COR-L47 (cell line): ENCODE measurements at regions not wholly inside any gene's neighbourhood (a gene's known extent, or its start where the extent isn't known, plus 50 kb on each side); places are given as distances from the start of the nearest gene placed in this dataset.

ENCODE experiments used
- DNase-seq: peaks from one replicate; lab custom pipeline; 2025; lab: John Stamatoyannopoulos, UW

DNA sequence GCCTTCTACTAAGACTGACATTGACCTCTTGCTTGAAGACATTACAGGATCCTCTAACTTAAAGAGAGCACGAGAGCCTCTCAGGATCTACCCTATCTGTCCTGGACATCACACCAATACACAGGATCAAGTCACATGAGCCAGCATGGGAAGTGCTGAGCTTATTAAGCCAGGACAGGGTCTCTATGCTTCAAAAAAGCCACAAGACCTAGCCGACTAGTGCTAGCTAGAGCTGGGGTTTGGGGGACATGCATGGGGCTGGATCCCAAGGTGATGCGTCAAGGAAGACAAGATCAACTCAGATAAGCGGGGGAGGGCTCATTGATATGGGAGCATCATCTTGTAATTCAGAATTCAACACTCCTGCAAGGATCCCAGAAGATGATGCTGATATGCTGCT is 167.2 kb upstream of the TAB2 start:
- DNase-seq = no peak

DNA sequence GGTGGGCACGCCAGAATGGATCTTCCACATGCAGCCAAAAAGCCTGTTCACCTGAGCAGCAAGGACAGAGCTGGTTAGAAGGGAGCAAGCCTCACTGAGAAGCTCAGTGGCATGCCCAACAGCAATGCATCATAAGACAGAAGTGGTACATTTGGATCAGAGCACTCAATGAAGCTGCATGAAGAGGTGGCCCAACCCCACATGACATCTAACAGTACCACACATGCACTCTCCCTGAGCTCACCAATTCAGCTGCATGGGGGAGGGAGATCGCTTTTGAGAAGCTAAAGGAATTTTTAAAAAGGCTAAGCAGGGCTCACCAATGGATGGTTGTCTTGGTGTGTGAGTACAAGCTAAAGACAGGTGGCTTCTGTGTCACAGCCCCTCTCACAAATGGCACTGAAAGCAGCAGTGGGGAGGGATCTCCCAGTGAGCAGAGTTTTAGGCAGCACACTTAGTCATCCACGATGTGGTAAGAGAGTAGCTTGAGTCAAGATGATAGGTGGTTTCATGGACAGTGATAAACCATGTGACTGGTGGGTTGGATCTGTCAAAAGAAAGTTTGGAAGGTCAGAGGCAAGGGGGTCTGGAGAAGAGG is 166.6 kb upstream of the TAB2 start:
- no peak for DNase-seq

DNA sequence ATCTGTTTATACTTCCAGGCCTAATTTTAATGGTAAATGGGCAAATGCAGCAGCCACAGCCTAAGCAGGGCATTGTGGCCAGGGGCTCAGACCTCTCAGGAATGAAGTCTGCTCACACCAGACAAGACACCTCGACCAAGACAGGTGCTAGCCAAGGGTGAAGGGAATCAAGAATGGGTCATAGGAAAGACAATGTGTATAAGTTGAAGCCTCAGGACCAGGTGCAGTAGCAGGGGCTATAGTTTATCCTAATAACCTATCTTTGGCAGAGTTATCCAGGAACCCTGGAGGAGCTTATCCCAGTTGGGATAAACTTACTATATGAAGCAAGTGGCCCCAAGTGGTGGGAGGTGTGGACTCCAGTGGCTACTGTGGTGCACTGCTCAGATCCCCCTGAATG is 165.0 kb upstream of the TAB2 start:
- DNase-seq = no peak

DNA sequence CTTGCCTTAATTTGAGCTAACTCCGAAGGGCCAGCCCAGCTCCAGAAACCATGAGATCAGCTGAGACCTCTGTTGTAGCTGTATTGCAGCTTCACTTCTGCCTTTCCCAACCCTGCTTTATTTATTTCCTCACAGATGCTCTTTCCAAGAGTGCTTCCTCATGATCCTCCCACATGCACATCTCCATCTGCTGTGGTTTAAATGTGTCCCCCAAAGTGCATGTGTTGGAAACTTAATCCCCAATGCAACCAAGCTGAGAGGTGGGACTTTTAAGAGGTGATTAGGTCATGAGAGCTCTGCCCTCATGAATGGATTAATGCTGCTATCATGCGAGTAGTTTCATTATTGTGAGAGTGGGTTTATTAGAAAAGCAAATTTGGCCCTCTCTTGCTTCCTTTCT is 164.4 kb upstream of the TAB2 start:
- no peak for DNase-seq

DNA sequence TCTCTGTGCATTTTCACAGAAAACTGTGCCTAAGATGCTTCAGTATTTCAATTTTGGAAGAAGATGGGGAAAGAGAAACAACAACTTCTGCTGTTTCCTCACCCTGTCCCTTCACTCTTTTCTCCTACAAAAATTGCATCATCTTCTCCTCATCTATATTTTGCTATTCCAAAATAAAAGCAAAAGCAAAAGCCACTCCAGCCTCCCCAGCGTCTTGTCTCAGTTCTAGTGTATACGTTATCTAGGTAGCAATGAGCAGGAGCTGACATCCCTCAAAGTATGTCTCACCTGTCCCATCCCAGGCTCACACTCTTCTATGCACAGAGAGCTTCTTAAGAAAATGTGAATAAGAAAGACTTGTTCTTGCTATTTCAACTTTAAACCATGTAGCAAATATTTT is 163.8 kb upstream of the TAB2 start:
- no peak for DNase-seq

DNA sequence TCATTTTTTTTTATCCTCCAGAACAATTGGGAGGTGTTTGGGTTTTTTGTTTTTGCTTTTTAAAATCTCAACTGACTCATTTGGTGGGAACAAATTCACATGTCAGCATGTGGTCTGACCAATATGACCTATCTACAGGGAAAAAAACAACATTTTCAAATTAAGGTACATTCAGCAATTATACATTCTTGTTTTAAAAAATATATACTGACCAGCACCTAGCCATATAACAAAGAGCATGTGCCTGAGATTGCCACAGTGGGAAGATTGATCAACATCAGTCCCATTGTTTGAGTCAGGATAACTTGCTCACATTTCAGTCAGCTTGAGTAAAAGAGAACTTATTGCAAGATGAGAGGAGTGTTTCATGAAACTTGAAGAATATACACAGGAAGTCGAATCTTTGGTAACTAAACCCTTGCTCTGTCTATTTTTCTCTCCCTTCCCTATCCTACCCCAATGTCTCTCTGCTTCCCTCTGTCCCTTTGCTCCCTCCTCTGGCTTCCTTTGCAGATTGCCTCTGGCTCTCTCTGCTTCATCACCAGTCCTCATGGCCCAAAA is 163.2 kb upstream of the TAB2 start:
- no peak for DNase-seq

DNA sequence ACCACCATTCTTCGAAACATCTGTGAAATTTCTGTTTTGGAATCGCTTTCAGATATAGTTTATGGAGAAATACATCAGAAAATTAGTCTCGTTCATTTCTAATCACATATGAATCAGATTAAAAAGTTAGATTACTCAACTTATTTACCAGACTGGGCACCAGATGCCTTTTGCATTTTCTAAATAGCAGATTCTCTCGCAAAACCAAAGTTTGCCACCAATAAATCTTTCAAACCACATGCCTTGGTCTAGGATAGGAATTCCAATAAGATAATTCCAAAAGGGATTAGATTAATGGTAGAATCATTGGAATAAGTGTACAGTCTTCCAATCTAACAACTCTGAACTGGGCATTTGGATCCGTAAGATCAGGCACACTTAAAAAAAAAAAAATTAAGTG is 160.4 kb upstream of the TAB2 start:
- DNase-seq = no peak

DNA sequence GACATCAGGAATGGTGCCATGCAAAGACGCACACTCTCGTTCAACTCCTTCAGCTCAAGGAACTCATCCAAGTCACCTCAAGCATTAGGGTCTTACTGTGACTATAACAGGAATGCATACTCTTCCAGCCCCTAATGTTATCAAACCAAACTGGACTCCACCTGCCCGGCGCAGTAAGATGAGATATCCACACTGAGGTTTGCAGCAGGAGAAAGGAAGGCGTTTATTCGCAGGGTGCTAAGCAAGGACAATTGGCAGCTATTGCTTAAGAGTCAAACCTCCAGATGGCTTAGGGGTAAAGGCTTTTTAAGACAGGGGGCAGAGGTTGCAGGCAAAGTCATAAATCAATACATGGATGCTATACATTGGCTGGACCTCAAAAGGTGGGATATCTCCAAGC is 159.4 kb upstream of the TAB2 start:
- no peak for DNase-seq

DNA sequence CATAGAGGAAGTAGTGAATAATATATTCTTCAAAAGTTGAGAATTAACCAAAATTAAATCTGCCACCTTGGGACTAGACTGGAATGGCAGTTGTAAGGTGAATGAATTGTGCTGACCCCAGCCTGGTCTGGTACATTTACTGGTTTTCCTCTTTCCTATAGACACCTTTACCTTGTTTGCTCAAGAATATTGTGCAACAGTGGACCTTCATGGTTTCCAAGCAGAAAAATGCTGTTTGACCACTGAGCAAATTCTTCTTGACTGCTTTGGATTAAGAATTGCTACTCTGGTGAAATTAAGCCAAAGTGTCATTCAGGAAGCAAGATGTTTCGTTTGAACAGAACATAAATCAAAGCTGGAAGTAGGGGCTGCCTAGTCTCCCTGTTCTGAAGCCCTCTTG is 156.6 kb upstream of the TAB2 start:
- no peak for DNase-seq

DNA sequence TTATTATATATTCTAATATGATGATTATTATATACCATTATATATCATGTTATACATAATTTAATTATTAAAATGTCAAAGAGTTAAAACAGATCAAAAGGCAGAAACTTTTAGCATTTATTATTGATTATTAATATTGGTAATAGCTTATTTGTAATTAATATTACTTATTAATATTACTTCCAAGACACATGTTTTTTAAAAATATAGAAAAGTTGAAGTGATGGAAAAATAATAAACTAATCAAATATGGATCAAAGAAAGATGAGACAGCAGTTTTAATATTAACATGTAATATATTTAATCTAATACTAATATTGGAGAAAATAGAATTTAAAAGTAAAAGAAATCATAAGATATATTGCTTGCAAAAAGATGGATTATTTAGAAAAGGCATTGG is 154.6 kb upstream of the TAB2 start:
- DNase-seq = no peak

DNA sequence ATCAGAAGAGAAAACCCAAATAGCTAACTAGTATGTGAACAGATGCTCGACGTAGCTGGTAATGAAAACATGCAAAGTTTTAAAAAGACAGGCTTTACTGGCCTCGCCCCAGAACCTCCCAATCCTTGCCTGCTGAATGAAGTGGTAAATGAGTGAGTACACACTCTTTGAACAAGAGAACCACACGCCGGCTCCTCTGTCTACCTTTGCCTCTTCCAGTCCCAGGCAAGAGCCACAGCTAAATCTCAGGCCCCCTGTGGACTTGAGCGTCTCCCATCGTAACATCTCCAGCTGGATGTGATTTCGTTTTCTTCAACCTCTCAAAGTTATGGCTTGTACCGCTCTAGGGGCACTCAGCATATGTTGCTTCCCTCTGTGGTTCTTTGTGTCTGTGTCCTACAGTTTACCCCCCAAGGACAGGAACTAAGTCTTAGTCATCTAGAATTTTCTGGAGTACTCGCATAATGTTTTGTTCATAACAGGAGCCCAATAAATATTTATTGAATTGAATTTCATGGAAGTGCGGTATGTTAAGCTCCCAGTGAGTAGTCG is 153.2 kb upstream of the TAB2 start:
- no peak for DNase-seq

DNA sequence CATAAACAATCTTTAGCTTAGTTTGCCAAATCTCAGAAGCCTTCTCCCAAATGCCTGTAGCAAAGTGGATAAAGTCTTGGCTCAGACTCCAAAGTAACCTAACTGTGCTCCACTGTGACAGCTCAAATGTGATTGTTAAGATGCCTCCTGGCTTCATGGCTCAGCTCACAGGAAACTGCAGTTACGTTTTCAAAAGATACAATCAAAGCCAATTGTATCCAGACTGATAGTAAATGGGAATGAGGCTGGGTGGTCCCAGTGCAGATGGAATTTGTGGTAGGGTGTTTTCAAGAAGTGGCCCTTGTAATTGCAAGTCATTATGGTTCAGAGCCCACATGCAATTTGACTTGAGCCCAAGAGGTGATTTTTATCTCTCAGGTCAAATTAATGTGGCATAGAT is 151.2 kb upstream of the TAB2 start:
- peak; percentile 4 for DNase-seq

DNA sequence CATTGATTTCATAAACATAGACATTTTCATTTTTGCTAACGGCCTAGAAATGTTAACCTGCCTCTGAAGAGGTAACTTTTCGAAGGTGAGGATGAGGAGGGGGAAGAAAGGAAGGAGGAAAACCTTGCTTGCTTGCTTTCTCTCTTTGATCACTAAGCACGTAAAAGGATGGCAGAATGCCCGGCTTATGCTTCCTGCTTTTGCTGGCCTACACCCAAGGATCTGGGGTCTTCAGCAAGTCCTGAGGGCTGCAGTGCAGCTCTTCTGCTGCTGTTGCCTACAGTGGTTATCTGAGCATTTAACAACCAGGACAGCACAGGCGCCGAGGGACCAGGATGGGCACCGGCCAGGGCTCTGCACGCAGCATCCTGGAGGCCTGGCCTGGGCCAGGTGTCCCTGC is 150.8 kb upstream of the TAB2 start:
- DNase-seq = no peak

DNA sequence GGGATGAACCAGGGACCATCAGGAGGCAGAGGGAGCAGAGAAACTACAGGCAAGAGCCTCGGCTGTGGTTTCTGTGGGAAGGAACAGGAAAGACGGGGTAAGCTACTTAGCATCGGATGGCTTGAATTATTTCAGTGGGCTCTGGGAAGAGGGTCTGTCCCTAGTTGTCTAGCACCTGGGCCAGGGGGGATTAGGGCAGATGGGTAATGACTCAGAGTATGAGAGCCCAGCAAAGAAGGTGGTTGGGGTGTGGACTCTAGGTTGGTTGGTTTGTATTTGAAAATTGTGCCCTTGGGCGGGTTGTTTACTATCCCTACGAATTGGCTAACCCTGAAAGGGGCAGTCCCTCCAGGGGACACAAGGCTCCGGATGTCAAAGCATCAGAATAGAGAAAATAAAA is 148.5 kb upstream of the TAB2 start:
- no peak for DNase-seq

DNA sequence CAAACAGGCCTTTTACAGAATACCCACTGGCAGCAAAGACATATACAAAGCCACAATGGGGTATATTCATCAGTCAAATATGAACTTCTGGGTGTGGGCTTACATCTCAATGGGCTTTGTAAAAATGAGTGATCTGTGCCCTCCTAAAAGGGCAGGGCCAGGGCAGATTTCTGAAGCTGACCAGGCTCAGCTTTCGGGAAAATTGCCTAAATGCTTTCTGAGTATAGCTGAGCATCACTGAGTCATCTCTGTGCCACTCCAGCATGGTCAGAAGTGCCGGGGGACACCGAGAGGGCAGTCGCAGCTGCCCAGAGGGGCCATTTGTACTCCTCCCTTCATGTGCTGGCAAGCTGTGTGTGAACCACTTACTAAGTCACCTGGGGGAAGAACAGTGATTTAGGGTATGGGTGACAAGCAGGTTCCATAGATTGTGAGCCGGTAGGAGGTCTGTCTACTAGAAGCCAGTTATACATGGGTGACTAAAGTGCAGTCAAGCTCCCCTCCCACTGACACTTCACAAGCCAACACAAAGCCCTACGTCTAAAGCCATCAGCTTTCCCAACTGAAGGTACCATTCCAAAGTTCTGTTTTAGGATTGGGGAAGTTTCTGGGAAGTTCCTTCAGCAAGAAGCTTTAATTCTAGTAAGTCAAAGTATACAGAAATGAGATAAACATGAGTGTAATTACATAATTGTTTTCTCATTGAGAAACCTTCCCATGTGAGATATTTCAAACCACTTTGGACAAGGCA is 147.6 kb upstream of the TAB2 start:
- DNase-seq = no peak

DNA sequence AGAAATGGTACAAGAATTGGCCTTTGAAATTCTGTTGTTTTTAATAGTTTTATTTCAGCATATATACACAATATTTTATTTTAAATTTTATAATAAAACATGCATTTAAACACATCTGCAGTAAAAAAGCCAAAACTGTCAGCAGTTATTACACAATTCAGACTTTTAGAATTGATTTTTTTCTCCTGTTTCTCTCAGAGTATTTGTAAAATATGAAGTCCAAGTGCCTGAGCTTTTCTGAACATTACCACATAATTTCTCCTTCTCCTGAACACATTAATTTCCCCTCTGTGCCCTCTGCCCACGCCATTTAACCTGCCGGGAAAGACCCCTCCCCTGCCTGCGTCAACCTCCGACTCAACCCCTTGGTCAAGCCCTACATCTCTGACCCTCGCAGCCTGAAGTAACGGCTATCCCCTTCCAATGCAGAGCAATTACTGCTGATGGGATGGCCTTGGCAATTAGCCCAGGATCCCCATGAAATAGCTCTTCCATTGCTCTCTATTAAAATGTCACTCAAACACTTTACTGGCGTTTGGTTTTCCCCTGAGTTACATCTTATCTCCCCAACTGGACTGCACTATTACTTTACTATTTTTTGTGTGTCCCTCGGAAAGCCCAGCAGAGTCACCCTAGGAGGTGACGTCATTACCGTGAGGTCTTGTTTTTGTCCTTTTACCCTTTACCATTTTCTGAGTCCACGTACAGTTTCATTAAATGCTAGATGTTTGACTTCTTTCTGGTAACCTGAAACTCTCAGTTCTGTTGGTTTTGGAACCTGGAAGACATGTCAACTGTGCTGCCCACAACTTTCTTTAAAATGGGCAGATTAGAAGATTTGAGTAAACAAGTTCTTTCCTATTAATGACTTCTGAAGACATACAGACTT is 146.7 kb upstream of the TAB2 start:
- peak; percentile 56 for DNase-seq

DNA sequence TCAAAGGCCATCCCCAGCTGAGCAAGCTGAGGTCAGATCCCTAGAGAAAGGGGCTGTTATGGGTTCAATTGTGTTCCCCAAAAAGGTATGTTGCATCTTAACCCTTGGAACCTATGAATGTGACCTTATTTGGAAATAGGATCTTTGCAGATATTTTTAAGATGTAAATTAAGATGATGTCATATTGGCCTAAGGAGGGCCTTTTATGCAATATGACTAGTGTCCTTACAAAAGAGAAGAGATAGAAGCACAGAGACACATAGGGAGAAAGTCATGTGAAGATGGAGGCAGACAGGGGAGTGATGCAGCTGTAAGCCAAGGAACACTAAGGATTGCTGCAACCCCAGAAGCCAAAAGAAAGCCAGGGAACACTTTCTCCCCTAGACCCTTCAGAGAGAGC is 144.3 kb upstream of the TAB2 start:
- DNase-seq = no peak

DNA sequence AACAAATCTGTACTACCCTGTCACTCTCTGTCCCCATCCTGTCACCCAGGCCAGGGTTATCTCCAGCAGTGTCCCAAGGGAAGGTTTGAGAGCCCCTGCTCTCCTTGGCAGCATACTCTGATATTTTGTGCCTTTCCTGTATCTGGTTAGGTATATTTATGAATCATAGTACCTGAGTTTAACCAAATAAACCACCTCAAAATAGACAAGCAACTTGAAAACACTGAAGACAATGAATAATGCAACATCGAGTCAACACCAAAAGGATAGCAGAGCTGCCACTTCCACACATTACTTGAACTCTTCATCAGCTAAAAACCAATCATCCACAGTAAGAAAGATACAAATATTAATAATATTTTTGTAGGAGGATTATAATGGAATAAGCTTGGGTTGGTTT is 142.6 kb upstream of the TAB2 start:
- DNase-seq = no peak

DNA sequence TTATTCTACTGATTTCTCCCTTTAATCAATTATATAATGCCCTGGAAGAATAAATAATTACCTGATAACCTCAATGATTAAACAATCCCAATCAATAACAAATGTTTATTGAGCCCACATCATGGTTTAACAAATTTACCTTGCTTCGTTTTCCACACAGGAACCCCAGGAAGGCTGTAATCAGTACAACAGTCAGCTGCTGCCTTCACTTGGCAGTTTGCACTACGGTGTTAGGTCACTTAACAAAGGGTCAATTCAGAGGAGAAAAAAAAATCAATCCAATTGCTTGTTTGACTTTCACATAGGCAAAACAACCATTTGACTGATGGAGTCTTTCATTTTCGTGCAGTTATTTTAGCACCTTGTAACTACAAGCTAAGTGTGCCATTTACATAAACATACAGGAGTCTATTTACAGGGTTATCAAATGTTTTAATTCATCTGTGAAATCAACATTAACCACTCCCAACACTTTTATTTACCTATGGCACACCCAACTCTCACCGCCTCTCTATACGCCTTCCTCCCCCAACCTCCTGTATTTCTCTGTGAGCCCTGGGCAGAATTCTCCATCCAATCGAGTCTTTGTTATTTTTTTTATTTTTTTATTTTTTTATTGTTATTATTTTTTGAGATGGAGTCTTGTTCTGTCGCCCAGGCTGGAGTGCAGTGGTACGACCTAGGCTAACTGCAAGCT is 140.4 kb upstream of the TAB2 start:
- peak; percentile 60 for DNase-seq

DNA sequence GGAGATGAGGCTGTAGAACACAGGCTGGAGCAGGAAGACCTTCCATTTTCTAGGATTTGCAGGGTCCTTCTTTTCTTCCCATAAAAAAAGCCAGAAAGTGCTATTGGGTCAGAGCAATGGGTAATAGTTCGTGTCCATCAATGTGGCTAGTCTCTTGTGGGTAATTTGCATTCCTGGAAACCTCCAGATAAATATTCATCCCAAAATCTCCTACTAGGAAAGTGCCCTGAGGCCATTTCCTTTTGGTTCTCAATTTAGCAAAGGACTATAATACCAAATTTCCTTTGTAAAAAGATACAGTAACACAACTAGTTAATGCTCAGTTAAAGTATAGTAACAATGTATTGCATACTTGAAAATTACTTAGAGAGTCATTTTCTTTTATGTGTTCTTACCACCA is 138.1 kb upstream of the TAB2 start:
- DNase-seq = no peak

DNA sequence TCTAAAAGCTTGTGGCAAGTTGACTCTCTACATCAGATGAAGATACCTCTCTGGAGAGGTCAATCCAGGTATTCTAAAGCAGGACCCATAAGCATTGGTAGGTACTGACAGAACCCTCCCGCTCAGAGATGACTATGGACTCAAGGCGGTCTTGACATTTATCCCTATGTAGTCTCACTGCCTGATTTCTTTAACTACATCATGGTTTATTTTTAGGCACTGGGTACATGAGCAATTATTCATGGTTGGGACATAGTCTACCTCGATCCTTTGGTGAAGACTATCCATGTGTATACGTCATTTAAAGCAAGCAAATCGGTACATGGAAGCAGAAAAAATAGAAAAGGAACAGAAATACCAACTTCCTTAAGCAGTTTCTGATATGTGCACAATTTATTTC is 136.2 kb upstream of the TAB2 start:
- no peak for DNase-seq

DNA sequence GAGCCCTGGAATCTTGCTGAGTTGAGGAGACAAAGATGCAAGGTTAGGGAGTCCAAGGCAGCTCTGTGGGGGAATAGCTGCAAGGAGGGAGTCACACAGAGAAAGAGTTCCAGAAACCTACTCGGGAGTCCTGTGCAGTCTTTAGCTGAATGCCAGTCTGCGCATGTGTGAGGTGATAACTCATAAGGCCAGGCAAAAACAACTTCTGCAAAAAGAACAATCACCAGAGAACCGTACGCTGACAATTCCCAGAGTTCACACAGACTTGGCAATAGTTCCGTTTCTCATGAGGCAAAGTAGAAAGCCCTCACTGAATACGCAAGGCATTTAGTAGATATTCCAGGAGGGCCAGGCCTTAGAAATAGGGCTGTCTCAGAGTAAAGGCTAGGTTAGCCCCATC is 135.2 kb upstream of the TAB2 start:
- no peak for DNase-seq
